K562 (cell line): ENCODE measurements at regions not wholly inside any gene's neighbourhood (a gene's known extent, or its start where the extent isn't known, plus 50 kb on each side); places are given as distances from the start of the nearest gene placed in this dataset.

Source experiments
- DDX20 ChIP-seq: fragments of 450-650 bp; IDR thresholded peaks from 2 replicates; pipeline ENCODE4 v1.6.1; 2016; ENCODE audit warnings: missing genetic modification characterization, low read depth, mild to moderate bottlenecking, missing compliant biosample characterization, moderate library complexity
- GATAD2B ChIP-seq: fragments of 450-650 bp; IDR thresholded peaks from 2 replicates; pipeline ENCODE4 v1.6.1; 2017; ENCODE audit warnings: mild to moderate bottlenecking, borderline replicate concordance
- HMG20A ChIP-seq: fragments of 450-650 bp; formaldehyde crosslinking; conservative IDR thresholded peaks from 2 replicates; pipeline ENCODE4 v1.4.0; 2020; ENCODE audit warnings: mild to moderate bottlenecking, mixed read lengths
- MCM5 ChIP-seq: fragments of 450-650 bp; IDR thresholded peaks from 2 replicates; pipeline ENCODE4 v1.6.1; 2016; ENCODE audit warnings: low read depth
- PML ChIP-seq: IDR thresholded peaks from 2 replicates; pipeline ENCODE4 v1.6.1; 2012; ENCODE audit warnings: low read length, inconsistent platforms
- SAP30 ChIP-seq: fragments of 200-600 bp; sonication (generic); IDR thresholded peaks from 2 replicates; pipeline ENCODE4 v1.6.1; 2012; ENCODE audit warnings: borderline replicate concordance, low read depth, mild to moderate bottlenecking, moderate library complexity, low read length, control low read depth, inconsistent platforms; ENCODE audit not compliant: insufficient read depth, poor library complexity, severe bottlenecking
- WHSC1 ChIP-seq: IDR thresholded peaks from one replicate; pipeline ENCODE4 v1.6.1; 2012; ENCODE audit warnings: low read length, control low read depth, inconsistent platforms
- ZBTB5 ChIP-seq: fragments of 450-650 bp; IDR thresholded peaks from 2 replicates; pipeline ENCODE4 v1.6.1; 2017; ENCODE audit warnings: antibody characterized with exemption
- ZNF79 ChIP-seq: fragments of 250-450 bp; sonication (Bioruptor Pico); IDR thresholded peaks from 2 replicates; pipeline ENCODE4 v1.4.0; 2020; ENCODE audit warnings: low read depth, mild to moderate bottlenecking, moderate library complexity
- TF ChIP-seq, protein P1 (sequence below), 2 experiments: fragments of 200-800 bp in 1 of 2; sonication (Bioruptor generic) in 1 of 2; sonication (generic) in 1 of 2; formaldehyde crosslinking in 1 of 2; IDR thresholded peaks in 1 of 2; conservative IDR thresholded peaks in 1 of 2; 2 replicates each; pipeline versions ENCODE4 v1.5.0 to v1.6.1; 2016 to 2020; ENCODE audit warnings: missing compliant biosample characterization in 1 of 2, missing genetic modification characterization in 1 of 2, missing genetic modification reagents in 1 of 2

DNA sequence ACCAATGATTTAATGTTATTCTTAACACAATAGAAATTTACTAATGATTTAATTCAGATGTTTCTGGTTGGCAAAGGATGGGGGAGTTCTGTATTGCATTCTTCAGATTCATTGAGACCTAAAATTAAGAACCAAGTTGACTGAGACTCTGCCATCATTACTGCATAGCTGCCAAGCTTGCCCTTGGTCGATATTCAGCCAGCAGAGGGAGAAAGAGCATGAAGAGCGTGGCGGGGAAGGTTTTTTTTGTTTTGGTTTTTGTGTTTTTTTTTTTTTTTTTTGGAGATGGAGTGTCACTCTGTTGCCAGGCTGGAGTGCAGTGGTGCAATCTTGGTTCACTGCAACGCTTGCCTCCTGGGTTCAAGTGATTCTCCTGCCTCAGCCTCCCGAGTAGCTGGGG, 659.4 kb upstream of the EEF2KMT start (continued):
- TF ChIP-seq, protein P1, sequence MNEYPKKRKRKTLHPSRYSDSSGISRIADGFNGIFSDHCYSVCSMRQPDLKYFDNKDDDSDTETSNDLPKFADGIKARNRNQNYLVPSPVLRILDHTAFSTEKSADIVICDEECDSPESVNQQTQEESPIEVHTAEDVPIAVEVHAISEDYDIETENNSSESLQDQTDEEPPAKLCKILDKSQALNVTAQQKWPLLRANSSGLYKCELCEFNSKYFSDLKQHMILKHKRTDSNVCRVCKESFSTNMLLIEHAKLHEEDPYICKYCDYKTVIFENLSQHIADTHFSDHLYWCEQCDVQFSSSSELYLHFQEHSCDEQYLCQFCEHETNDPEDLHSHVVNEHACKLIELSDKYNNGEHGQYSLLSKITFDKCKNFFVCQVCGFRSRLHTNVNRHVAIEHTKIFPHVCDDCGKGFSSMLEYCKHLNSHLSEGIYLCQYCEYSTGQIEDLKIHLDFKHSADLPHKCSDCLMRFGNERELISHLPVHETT (CRISPR knock-in tag; conservative IDR thresholded peaks at IDR 0.05 in 1 of 2, IDR thresholded peaks at IDR 0.05 in 1 of 2), result no peak
- no peak for TF ChIP-seq ZNF79 (CRISPR knock-in tag)
- TF ChIP-seq SAP30, result no peak
- TF ChIP-seq GATAD2B, result no peak
- no peak for TF ChIP-seq HMG20A (CRISPR knock-in tag)
- TF ChIP-seq MCM5, result no peak
- no peak for TF ChIP-seq DDX20 (tag)
- no peak for TF ChIP-seq PML
- no peak for TF ChIP-seq WHSC1
- no peak for TF ChIP-seq ZBTB5
